HG03565 (cell line): ENCODE measurements at regions not wholly inside any gene's neighbourhood (a gene's known extent, or its start where the extent isn't known, plus 50 kb on each side); places are given as distances from the start of the nearest gene placed in this dataset.
"Not testable (repeated sequence)": the region's sequence is repeated elsewhere in the genome, so short reads cannot be mapped to it uniquely, and the experiment has no call there.

Experiments
- ATAC-seq: cut with Tn5 transposase; IDR thresholded peaks from one replicate; pipeline ENCODE4 v1.9.1; 2021; ENCODE audit warnings: mild to moderate bottlenecking, moderate library complexity; ENCODE audit not compliant: unreplicated experiment

DNA sequence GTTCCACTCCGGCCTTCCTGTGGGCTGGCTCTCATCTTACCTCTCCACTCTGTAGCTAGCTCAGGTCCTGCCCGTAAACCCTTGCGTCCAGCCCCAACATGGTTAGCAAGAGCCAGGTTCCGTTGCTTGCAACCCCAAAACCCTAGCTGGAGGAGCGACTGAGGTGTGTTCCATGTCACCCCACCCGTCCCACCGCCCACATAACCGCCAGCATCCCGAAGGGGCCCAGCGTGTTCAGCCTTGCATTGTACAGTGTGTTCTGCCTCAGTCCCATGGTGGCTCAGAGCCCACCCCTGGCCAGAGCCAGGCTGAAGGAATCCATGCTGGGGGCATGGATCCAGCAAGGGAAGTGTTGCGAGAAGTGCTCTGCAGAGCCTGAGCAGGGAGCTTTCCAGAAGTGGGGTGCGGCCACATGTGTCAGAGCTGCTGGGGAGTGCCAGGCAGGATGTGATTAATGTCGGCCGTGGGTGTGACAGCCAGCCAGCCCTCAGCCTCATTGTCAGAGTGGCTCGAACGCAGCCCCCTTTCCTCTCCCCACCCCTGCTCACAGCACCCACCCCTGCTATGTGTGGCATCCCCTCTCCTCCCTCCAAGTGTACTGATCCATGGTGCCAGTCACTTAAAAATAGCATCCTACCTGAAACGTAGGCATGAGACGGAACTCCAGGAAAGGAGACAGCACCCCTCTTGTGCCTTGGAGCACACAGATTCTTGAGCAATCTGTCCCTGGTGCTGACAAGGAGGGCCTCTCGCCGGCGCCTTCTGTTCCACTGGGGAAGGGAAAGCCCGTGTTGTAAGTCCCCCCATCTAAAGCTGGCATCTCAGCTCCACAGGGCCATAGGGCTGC lies 158.9 kb downstream of the OR4M2 start:
- ATAC-seq, result not testable (repeated sequence)

DNA sequence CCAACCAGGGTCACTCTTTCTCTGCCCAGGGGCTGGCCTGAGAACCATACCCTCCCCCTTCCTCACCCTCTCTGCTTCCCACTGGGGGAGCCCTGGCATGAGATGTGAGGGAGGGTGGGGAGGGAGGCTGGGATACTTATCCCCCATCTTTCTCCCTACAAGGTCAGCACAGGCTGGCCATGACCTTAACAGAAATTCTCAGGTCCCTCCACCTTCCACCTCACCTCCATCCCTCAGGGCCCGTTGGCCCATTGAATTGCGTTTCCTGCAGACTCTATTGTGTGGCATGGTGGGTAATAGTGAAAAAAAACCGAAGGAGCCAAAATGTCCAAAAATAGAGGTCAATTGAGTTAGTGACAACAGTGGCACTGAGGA lies 159.5 kb downstream of the OR4M2 start:
- no peak for ATAC-seq

- ATAC-seq, result no peak
These were observed 160.1 kb downstream of the OR4M2 start for GRCh38 chr15:22240403-22240802.

- ATAC-seq, result no peak
These were observed 160.7 kb downstream of the OR4M2 start for GRCh38 chr15:22240986-22241385.

DNA sequence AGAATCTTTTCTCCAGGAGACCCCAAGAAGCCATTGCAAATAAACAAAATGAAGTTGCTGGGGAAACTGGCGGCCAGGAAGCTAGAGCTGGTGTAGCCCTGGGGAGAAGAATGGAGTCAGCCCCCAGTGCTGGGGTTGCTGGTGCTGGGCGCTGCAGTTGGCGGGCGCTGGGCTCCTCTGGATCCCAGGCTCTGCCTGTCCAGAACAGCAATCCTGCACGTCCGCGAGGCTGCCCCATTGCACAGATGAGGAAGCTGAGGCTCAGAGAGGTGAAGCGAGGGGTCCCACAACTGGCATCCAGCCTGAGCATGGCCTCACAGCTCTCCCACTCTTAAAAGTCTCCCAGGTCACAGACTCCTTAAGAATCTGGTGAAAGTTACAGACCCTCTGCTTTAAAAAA lies 161.1 kb downstream of the OR4M2 start:
- no peak for ATAC-seq

DNA sequence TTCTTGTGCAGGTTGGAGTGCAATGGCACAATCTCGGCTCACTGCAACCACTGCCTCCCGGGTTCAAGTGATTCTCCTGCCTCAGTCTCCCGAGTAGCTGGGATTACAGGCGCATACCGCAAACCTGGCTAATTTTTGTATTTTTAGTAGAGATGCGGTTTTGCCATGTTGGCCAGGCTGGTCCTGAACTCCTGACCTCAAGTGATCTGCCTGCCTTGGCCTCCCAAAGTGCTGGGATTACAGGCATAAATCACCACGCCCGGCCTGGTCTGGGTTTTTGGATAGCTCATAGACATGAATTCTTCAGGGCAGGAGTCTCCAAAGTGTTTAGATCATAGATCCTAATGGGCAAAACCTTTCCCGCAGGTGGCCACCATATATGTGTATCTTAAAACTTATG lies 162.0 kb downstream of the OR4M2 start:
- ATAC-seq, result not testable (repeated sequence)

DNA sequence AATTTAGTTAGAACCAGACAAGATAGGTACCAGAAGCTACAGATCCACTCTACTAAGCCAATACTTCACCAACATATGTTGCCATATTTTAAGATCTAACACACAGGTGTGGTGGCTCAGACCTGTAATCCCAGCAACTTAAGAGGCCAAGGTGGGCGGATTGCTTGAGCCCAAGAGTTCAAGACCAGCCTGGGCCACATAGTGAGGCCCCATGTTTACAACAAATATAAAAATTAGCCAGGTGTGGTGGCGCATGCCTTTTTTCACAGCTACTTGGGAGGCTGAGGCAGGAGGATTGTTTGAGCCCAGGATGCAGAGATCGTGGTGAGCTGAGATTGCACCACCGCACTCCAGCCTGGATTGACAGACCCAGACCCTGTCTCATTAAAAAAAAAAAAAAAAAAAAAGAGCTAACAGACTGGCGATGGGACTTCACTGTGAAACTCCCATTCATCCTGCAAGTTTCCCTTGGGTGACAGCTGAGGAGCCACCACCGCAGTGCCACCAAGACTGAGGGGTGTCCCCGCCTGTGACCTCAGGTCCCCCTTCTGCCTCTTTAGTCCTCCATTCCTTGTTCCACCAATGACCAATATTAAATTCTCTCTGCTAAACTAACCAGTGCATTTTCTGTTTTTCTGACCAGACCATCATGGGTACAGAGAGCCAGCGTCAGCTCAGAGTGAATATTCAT lies 163.3 kb downstream of the OR4M2 start:
- no peak for ATAC-seq

GRCh38 chr15:22249511-22249910 lies 169.2 kb downstream of the OR4M2 start:
- not testable (repeated sequence) for ATAC-seq

DNA sequence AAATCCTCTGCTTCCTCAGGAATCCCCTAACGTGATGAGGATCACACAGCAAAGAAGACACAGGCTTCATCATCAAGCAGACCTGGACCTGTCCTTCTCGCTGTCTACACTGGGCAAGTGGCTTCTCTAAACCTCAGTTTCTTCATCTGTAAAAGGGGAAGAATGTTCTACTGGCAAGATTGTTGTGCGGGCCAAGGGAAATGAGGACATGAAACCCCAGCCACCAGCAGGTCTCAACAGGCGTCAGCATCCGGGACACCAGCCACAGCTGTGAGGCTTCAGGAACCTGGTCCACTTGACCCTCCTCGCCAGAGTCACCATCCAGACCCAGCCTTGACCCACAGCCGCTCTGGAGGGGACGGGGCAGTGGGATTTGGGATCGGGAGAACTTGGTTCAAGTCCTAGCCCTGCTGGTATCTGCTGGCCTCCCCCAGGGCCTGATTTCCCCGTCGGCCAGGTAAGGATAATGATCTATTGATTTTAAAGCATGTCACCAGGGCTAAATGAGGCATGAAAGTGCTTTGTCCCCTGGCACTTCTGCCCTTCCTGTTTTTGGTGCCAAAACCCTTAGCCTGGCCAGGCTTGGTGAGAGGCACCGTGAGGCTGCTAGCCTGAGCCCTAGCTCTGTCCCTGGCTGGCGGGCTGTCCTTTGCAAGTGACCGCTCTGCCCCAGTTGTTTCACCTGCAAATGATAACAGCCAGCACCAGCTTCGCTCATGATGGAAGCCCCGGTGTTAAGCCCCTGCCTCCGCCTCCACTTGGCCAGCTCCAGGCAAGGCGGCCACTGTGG lies 170.4 kb downstream of the OR4M2 start:
- not testable (repeated sequence) for ATAC-seq

GRCh38 chr15:22251422-22251821 lies 171.1 kb downstream of the OR4M2 start:
- no peak for ATAC-seq

DNA sequence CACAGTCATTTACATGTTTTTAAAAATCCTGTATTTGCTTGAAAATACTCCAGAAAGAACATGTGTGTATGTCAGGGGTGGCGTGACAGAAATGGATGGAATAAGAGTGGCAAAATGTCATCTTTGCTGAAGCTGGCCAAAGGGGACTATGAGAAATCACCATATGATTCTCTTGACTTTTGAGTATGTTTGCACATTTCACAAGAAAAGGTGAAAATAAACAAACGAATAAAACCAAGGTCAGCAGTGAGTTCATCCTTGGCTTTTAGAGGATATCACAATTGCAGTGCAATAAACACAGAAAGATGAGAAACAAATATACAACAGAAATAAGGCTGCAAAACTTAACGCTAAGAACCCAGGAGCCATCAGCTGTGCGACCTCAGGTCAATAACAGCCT lies 171.7 kb downstream of the OR4M2 start:
- not testable (repeated sequence) for ATAC-seq

GRCh38 chr15:22252521-22252920 lies 172.2 kb downstream of the OR4M2 start:
- not testable (repeated sequence) for ATAC-seq

- not testable (repeated sequence) for ATAC-seq
These were observed 172.8 kb downstream of the OR4M2 start for GRCh38 chr15:22253002-22253675.

GRCh38 chr15:22253676-22254408 lies 173.5 kb downstream of the OR4M2 start:
- peak; percentile 82 for ATAC-seq

DNA sequence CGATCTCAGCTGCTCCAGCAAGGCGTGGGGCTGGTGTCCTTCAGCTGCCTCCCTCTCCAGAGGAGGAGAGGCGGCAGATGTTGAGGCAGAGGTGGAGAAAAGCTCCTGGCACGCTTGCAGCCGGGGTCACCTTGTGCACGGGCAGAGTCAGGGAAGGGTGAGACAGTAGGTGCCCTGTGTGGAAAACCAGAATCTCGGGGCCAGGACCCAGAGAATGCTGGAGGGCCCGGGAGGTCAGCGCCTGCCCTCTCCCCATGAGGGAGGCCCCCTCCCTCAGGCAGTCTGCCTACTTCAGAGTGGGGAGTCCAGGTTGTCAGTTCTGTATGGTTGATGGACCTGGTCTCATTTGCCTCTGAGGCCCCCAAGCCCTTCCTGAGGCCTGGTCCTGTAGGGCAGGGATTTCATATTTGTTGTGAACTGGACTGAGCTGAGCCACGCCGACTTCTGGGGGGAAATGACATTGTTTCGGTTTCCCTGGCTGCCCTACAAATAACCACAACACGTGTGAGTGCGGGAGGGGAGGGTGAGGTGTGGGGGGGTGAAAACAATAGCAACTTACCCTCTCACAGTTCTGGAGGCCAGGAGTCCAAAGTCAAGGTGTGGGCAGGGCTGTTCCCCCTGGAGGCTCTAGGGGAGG lies 174.2 kb downstream of the OR4M2 start:
- peak; percentile 23 for ATAC-seq

DNA sequence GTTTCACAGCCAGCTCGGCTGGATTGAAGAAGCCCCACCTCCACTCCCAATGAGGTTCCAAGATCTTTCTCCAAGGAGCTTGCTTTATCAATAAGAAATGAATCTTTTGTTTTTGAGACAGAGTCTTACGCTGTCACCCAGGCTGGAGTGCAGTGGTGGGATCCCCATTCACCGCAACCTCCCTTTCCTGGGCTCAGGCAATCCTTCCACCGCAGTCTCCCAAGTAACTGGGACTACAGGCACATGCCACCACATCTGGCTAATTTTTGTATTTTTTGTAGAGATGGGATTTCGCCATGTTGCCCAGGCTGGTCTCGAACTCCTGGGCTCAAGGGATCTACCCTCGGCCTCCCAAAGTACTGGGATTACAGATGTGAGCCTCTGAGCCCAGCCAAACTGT lies 175.3 kb downstream of the OR4M2 start:
- ATAC-seq, result not testable (repeated sequence)

- not testable (repeated sequence) for ATAC-seq
These were observed 176.2 kb downstream of the OR4M2 start for GRCh38 chr15:22256389-22257046.

- ATAC-seq, result no peak
These were observed 177.0 kb downstream of the OR4M2 start for GRCh38 chr15:22257047-22258008.
